ENCODE measurements at regions not wholly inside any gene's neighbourhood (a gene's known extent, or its start where the extent isn't known, plus 50 kb on each side); places are given as distances from the start of the nearest gene placed in this dataset.

- no peaks in the 10 kb centered on the region for H3K36me3 Mint-ChIP-seq
- peaks cover 3% of the 10 kb centered on the region for H3K4me1 Mint-ChIP-seq
- H3K4me3 Mint-ChIP-seq: no peak overlapping the region
- H3K9me3 Mint-ChIP-seq: peaks cover 6% of the 10 kb centered on the region
- H3K27ac Mint-ChIP-seq: no peak overlapping the region
- no peaks in the 10 kb centered on the region for H3K27me3 Mint-ChIP-seq
These were observed 682.5 kb upstream of the CCDC179 start for GRCh38 chr11:23542816-23543215.

DNA sequence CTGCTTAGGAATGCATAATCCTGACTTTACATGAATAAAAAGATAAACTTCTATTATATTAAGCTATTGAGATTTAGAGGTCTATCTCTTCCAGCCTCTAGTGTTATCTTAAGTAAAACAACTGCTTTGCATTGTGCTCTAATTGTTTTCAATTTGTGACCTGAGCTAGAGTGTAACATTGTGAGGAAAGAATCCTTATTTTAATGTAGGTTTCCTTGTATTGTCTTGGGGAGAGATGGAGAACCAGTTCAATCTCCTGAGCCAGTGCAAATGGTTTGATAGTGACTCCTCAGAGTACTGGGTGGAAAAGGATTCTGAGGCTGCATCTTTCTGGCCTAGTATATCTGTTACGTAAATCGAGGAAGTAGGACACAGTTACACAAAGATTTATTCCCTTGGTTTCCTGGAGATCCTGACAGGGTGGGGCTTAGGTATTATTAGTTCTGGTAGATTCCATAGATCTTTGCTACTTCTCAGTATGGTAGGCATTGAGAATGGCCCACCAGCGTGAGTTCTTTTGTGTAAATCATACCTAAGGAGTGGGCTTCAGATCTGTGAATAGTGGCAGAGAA, 683.5 kb upstream of the CCDC179 start:
- Mint-ChIP-seq H3K36me3 (no peaks in the 10 kb centered on the region), H3K4me1 (peaks cover 3% of the 10 kb centered on the region), H3K4me3 (no peak overlapping the region), H3K9me3 (peaks cover 4% of the 10 kb centered on the region), H3K27me3 (no peaks in the 10 kb centered on the region), H3K27ac (no peak overlapping the region)

- no peak overlapping the region for H3K27ac Mint-ChIP-seq
- no peaks in the 10 kb centered on the region for H3K36me3 Mint-ChIP-seq
- peaks cover 4% of the 10 kb centered on the region for H3K9me3 Mint-ChIP-seq
- no peaks in the 10 kb centered on the region for H3K4me1 Mint-ChIP-seq
- no peaks in the 10 kb centered on the region for H3K27me3 Mint-ChIP-seq
- no peak overlapping the region for H3K4me3 Mint-ChIP-seq
These were observed 691.4 kb upstream of the CCDC179 start for GRCh38 chr11:23551706-23552105.

DNA sequence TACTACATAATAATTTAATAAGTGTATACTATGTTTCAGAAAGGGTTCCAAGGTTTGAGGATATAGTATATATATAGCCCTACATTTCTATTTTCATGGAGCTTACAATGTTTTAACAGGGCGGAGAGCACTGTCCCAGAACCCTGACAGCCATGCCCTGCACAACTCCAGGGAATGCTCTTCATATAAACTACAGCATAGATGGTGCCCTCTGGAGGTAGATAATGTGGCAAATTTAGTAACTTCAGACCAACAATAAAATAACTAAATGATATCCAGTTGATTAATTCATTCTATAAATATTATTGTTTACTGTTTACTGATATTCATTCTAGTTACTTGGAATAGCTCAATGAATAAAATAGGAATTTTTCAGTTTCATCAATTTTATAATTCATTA, 693.7 kb upstream of the CCDC179 start:
- H3K4me1 Mint-ChIP-seq: no peaks in the 10 kb centered on the region
- H3K27me3 Mint-ChIP-seq: no peaks in the 10 kb centered on the region
- H3K36me3 Mint-ChIP-seq: no peaks in the 10 kb centered on the region
- H3K9me3 Mint-ChIP-seq: no peaks in the 10 kb centered on the region
- no peak overlapping the region for H3K27ac Mint-ChIP-seq
- H3K4me3 Mint-ChIP-seq: no peak overlapping the region

DNA sequence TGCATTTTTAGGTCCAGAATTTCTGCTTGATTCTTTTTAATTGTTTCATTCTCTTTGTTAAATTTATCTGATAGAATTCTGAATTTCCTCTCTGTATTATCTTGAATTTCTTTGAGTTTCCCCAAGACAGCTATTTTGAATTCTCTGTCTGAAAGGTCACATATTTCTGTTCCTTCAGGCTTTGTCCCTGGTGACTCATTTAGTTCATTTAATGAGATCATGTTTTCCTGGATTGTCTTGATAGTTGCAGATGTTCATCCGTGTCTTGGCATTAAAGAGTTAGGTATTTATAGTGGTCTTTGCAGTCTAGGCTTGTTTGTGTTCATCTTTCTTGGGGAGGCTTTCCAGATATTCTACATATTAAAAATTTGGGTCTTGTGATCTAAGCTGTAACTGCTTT, 694.8 kb upstream of the CCDC179 start:
- Mint-ChIP-seq H3K27me3 (no peaks in the 10 kb centered on the region), H3K9me3 (no peaks in the 10 kb centered on the region), H3K36me3 (no peaks in the 10 kb centered on the region), H3K4me3 (no peak overlapping the region), H3K4me1 (no peaks in the 10 kb centered on the region), H3K27ac (no peak overlapping the region)

DNA sequence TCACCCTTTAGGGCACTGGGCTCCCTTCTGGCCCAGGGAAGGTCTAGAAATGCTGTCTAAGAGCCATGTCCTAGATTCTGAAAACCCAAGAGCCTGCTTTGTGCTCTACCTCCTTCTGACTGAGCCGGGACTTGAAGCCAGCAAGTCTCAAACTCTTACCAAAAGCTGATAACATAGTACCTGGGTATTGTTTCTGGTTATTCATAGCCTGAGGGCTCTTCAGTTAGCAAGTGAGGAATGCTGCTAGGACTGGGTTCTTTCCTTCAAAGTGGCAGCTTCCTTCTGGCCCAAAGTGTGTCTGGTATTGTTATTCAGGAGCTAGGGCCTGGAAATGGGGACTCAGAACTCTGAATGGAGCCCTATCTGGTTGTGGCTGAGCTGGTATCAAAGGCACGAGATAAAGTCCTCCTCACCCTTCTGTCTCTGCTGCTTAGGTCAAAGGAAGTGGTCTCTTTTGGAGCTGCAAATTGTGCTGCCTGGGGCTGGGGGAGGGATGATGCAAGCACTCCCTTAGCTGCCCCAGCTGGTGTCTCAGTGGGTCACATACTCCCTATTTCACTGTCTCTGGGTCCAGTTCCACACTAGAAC, 696.0 kb upstream of the CCDC179 start:
- no peak overlapping the region for H3K27ac Mint-ChIP-seq
- H3K4me3 Mint-ChIP-seq: no peak overlapping the region
- no peaks in the 10 kb centered on the region for H3K4me1 Mint-ChIP-seq
- no peaks in the 10 kb centered on the region for H3K36me3 Mint-ChIP-seq
- no peaks in the 10 kb centered on the region for H3K9me3 Mint-ChIP-seq
- H3K27me3 Mint-ChIP-seq: no peaks in the 10 kb centered on the region

- H3K9me3 Mint-ChIP-seq: peaks cover 4% of the 10 kb centered on the region
- no peak overlapping the region for H3K27ac Mint-ChIP-seq
- no peaks in the 10 kb centered on the region for H3K36me3 Mint-ChIP-seq
- no peak overlapping the region for H3K4me3 Mint-ChIP-seq
- H3K4me1 Mint-ChIP-seq: no peaks in the 10 kb centered on the region
- H3K27me3 Mint-ChIP-seq: no peaks in the 10 kb centered on the region
These were observed 703.3 kb upstream of the CCDC179 start for GRCh38 chr11:23563591-23563990.

- Mint-ChIP-seq H3K4me1 (no peaks in the 10 kb centered on the region), H3K4me3 (no peak overlapping the region), H3K9me3 (peaks cover 4% of the 10 kb centered on the region), H3K36me3 (no peaks in the 10 kb centered on the region), H3K27me3 (no peaks in the 10 kb centered on the region), H3K27ac (no peak overlapping the region)
These were observed 704.1 kb upstream of the CCDC179 start for GRCh38 chr11:23564370-23564769.

GRCh38 chr11:23569134-23569533, 708.9 kb upstream of the CCDC179 start:
- H3K4me3 Mint-ChIP-seq: no peak overlapping the region
- no peaks in the 10 kb centered on the region for H3K4me1 Mint-ChIP-seq
- H3K9me3 Mint-ChIP-seq: peaks cover 7% of the 10 kb centered on the region
- no peaks in the 10 kb centered on the region for H3K27me3 Mint-ChIP-seq
- no peak overlapping the region for H3K27ac Mint-ChIP-seq
- no peaks in the 10 kb centered on the region for H3K36me3 Mint-ChIP-seq

GRCh38 chr11:23569547-23569946, 709.3 kb upstream of the CCDC179 start:
- Mint-ChIP-seq H3K4me1 (no peaks in the 10 kb centered on the region), H3K9me3 (peaks cover 5% of the 10 kb centered on the region), H3K36me3 (no peaks in the 10 kb centered on the region), H3K27ac (peak overlapping the region; percentile 39), H3K4me3 (no peak overlapping the region), H3K27me3 (no peaks in the 10 kb centered on the region)

DNA sequence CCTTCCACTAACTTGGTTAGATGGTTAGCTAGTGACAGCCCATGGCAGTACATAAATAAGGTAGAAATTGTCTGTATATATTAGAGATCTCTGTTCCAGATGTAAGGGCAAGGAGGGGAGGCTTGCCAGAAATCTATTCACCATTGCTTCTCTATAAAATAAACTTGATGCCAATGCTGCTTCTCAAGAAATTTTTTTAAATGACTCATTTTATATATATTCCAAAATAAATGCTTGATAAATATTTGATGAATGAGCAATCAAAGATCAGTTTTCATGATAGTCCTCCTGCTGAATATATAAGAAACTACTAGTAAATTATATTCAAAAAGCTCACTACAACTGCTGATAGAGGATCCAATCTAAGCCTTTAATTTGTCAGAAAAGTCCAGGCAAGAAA, 710.6 kb upstream of the CCDC179 start:
- H3K36me3 Mint-ChIP-seq: no peaks in the 10 kb centered on the region
- peaks cover 5% of the 10 kb centered on the region for H3K9me3 Mint-ChIP-seq
- H3K27ac Mint-ChIP-seq: no peak overlapping the region
- H3K4me1 Mint-ChIP-seq: no peaks in the 10 kb centered on the region
- no peak overlapping the region for H3K4me3 Mint-ChIP-seq
- no peaks in the 10 kb centered on the region for H3K27me3 Mint-ChIP-seq

DNA sequence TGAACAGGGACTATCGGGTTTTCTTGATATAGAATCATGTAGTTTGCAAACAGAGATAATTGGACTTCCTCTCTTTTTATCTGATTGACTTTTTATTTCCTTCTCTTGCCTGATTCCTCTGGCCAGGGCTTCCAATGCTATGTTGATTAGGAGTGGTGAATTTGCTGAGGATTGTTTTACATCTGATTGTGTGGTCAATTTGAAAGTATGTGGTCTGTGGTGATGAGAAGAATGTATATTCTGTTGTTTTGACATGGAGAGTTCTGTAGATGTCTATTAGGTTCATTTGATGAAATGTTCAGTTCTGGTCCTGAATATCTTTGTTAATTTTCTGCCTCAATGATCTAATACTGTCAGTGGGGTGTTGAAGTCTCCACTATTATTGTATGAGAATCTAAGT, 713.2 kb upstream of the CCDC179 start:
- no peak overlapping the region for H3K4me3 Mint-ChIP-seq

DNA sequence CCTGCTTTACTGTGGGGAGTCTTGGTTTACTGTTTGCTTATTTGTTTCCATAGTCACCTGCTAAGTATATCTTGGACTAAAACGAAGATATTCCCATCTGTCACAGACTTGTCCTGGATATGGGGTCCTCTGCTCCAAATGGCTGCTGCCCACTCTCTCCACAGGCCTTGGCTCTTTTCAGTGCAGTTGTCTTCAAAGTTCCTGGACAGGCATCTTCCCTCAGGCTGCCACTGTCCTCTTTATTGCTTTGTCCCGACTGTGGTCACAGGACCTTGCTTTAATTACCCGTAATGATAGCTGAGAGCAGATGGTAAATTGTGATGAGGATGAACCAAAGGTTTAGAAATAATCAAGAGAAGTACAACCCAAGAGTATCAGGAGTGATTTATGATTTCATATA, 713.9 kb upstream of the CCDC179 start:
- H3K36me3 Mint-ChIP-seq: no peaks in the 10 kb centered on the region
- H3K9me3 Mint-ChIP-seq: peaks cover 5% of the 10 kb centered on the region
- H3K27me3 Mint-ChIP-seq: no peaks in the 10 kb centered on the region
- no peaks in the 10 kb centered on the region for H3K4me1 Mint-ChIP-seq
- no peak overlapping the region for H3K27ac Mint-ChIP-seq
- no peak overlapping the region for H3K4me3 Mint-ChIP-seq

More for the DNA sequence above, 713.2 kb upstream of the CCDC179 start:
- no peaks in the 10 kb centered on the region for H3K27me3 Mint-ChIP-seq
- H3K27ac Mint-ChIP-seq: no peak overlapping the region
- no peaks in the 10 kb centered on the region for H3K36me3 Mint-ChIP-seq
- H3K9me3 Mint-ChIP-seq: peaks cover 5% of the 10 kb centered on the region
- no peaks in the 10 kb centered on the region for H3K4me1 Mint-ChIP-seq

- H3K27me3 Mint-ChIP-seq: no peaks in the 10 kb centered on the region
- H3K9me3 Mint-ChIP-seq: peaks cover 4% of the 10 kb centered on the region
- H3K4me1 Mint-ChIP-seq: no peaks in the 10 kb centered on the region
- H3K4me3 Mint-ChIP-seq: no peak overlapping the region
- H3K36me3 Mint-ChIP-seq: no peaks in the 10 kb centered on the region
- no peak overlapping the region for H3K27ac Mint-ChIP-seq
These were observed 717.0 kb upstream of the CCDC179 start for GRCh38 chr11:23577296-23577695.

- Mint-ChIP-seq H3K4me1 (no peaks in the 10 kb centered on the region), H3K4me3 (no peak overlapping the region), H3K9me3 (no peaks in the 10 kb centered on the region), H3K36me3 (no peaks in the 10 kb centered on the region), H3K27me3 (no peaks in the 10 kb centered on the region), H3K27ac (no peak overlapping the region)
These were observed 725.3 kb upstream of the CCDC179 start for GRCh38 chr11:23585416-23586104.

- H3K27me3 Mint-ChIP-seq: no peaks in the 10 kb centered on the region
- no peak overlapping the region for H3K4me3 Mint-ChIP-seq
- H3K9me3 Mint-ChIP-seq: no peaks in the 10 kb centered on the region
- no peaks in the 10 kb centered on the region for H3K4me1 Mint-ChIP-seq
- H3K27ac Mint-ChIP-seq: no peak overlapping the region
- no peaks in the 10 kb centered on the region for H3K36me3 Mint-ChIP-seq
These were observed 725.9 kb upstream of the CCDC179 start for GRCh38 chr11:23586173-23586572.

All from activated naive CD4-positive, alpha-beta T cell treated with anti-CD3 and anti-CD28 coated beads, Interleukin-2, amount 50 U/mL, for 24 hours (primary cell).